C4-2B (cell line): ENCODE measurements at regions not wholly inside any gene's neighbourhood (a gene's known extent, or its start where the extent isn't known, plus 50 kb on each side); places are given as distances from the start of the nearest gene placed in this dataset.
"Not testable (repeated sequence)": the region's sequence is repeated elsewhere in the genome, so short reads cannot be mapped to it uniquely, and the experiment has no call there.

ENCODE experiments used
- H3K27ac ChIP-seq: fragments of 450-650 bp; 2 replicates; pipeline ENCODE4 v1.5.1; 2017
- CTCF ChIP-seq: fragments of 450-650 bp; conservative IDR thresholded peaks from 2 replicates; pipeline ENCODE4 v1.5.1; 2017; ENCODE audit warnings: mild to moderate bottlenecking
- ZFX ChIP-seq: fragments of 450-650 bp; IDR thresholded peaks from 2 replicates; pipeline ENCODE4 v1.6.1; 2017

- TF ChIP-seq ZFX (no peak), CTCF (no peak)
- H3K27ac ChIP-seq = no peak overlapping the region
Observed at GRCh38 chr12:89067421-89068187, 284.7 kb downstream of the DUSP6 start.

- no peak overlapping the region for H3K27ac ChIP-seq
- TF ChIP-seq CTCF (no peak), ZFX (no peak)
Observed at GRCh38 chr12:89064780-89065179, 287.5 kb downstream of the DUSP6 start.

- no peak overlapping the region for H3K27ac ChIP-seq
- no peak for TF ChIP-seq ZFX
- TF ChIP-seq CTCF = no peak
Observed at GRCh38 chr12:89064151-89064550, 288.1 kb downstream of the DUSP6 start.

- no peak overlapping the region for H3K27ac ChIP-seq
- TF ChIP-seq ZFX = no peak
- TF ChIP-seq CTCF = no peak
Observed at GRCh38 chr12:89062996-89063395, 289.3 kb downstream of the DUSP6 start.

GRCh38 chr12:89059721-89060541, 292.4 kb downstream of the DUSP6 start:
- H3K27ac ChIP-seq = no peak overlapping the region
- TF ChIP-seq ZFX = no peak
- no peak for TF ChIP-seq CTCF

GRCh38 chr12:89059056-89059455, 293.2 kb downstream of the DUSP6 start:
- no peak overlapping the region for H3K27ac ChIP-seq
- TF ChIP-seq CTCF = no peak
- no peak for TF ChIP-seq ZFX

GRCh38 chr12:89058402-89058801, 293.9 kb downstream of the DUSP6 start:
- no peak overlapping the region for H3K27ac ChIP-seq
- TF ChIP-seq ZFX = no peak

GRCh38 chr12:89053817-89054216, 298.5 kb downstream of the DUSP6 start:
- H3K27ac ChIP-seq = not testable (repeated sequence)
